Right cardiac atrium (tissue), 5 donors: ENCODE measurements at regions not wholly inside any gene's neighbourhood (a gene's known extent, or its start where the extent isn't known, plus 50 kb on each side); places are given as distances from the start of the nearest gene placed in this dataset.
A peak's percentile ranks its signal among the peaks of the same experiment; 100 is the strongest.

ENCODE experiments used
- ATAC-seq, 2 donors: fragments of 200-7000 bp; cut with Tn5 transposase; one replicate each; pipeline versions ENCODE4 v1.8.0 to v1.9.1; 2020; ENCODE audit warnings: moderate library complexity in 2 of 2, mild to moderate bottlenecking in 1 of 2
- DNase-seq, 3 donors: peaks; one replicate each; pipeline ENCODE4 v3.0.0-alpha.2; 2020
- H3K27ac ChIP-seq: one replicate; pipeline ENCODE4 v1.5.1; 2013; ENCODE audit warnings: mild to moderate bottlenecking, low read length, control low read depth, moderate library complexity
- H3K27me3 ChIP-seq: one replicate; pipeline ENCODE4 v1.6.1; 2013; ENCODE audit not compliant: control insufficient read depth, insufficient read depth
- H3K4me1 ChIP-seq: one replicate; pipeline ENCODE4 v1.6.1; 2013; ENCODE audit warnings: low read length; ENCODE audit not compliant: control insufficient read depth, insufficient read depth
- H3K4me3 ChIP-seq: one replicate; pipeline ENCODE4 v1.5.1; 2013; ENCODE audit warnings: low read length, control low read depth
- H3K9me3 ChIP-seq: one replicate; pipeline ENCODE4 v1.6.1; 2013; ENCODE audit warnings: low read length; ENCODE audit not compliant: control insufficient read depth
- WGBS: extraction: QIAGEN DNeasy Blood & Tissue Kit; methylation state at CpG from one replicate; pipeline ENCODE4 v1.1.7; 2013; 5-methylcytosine and 5-hydroxymethylcytosine counted together
- intact Hi-C, 4 donors: fragments of 100-400 bp; cut with DNase I; formaldehyde crosslinking; loops; one replicate each; pipeline versions ENCODE4 v1.11.0 to v1.14.0; 2022 to 2023
- donor health status: healthy with polysubstance abuse.
- donor health status: DM: no; HTN: yes; CAD: no.
- donor health status: DM: no; HTN: no; CAD: no.
- donor health status: DM: no; HTN: yes; CAD: no; lungs with severe emphysema.
- donor health status: DM: yes; HTN: yes; CAD: no.

DNA sequence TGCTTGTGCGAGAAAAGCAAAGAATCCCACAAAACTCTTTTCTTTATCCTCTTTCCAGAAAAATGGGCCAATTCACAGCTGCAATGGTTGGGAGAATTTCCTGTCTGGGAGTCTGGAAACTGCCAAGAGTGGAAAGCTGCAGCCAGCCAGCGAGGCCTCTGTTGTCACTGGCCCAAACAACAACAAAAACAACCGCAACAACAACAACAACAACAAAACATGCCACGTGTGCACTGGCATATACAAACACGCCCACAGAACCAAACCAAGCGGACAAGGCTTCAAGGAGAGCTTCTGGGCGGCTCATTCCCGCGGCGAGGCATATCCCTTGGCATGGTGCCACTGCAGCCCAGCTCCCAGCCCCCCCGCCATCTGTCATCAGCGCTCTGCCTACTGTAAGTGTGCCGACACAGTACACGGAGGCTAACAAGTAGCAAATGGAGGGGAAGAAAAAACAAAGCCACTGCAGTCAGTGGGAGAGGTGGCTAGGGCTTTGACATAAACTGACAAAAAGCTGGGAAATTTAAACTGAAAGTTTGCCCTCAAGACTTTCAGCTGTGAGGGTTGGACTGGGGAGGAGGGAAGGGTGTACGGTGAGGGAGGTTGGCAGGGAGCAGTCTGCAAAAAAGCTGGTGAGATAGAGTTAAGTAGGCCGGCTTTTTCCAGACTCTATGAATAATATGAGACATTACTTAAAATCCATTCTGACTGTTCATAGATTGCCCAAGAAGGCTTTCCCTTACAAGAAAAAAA lies 165.0 kb upstream of the ZNF462 start:
- 13% methylated on average over 16 of the region's 16 CpGs for WGBS
- Histone ChIP-seq H3K4me1 (no peaks in the 10 kb centered on the region), H3K27ac (peak overlapping the region; percentile 70), H3K4me3 (peak overlapping the region; percentile 55), H3K27me3 (no peaks in the 10 kb centered on the region), H3K9me3 (no peaks in the 10 kb centered on the region)
- ATAC-seq (peak; percentile 94 to 95), DNase-seq (peak; percentile 83 to 93 (median 92))
- intact Hi-C loops, result no loop called here

DNA sequence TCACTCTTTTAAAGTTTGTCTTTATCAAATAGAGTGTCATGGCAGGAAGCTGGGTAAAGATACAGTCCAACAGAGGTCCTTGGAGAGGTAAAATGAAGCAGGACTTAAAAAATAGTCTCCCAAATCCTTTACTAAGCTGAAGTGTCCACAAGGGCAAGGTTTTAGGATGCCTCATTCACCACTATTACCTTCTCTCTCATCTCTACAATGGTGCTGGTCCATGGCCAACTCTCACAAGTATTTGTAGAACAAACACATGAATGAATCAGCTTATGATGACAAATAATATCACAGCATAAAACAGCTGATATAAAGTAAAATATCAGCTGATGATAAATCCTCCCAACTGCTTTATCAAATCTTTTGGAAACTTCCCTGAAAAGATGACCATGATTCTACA lies 162.3 kb upstream of the ZNF462 start:
- intact Hi-C loops, result no loop called here
- DNase-seq (no peak), ATAC-seq (no peak)

GRCh38 chr9:106701611-106702010 lies 161.4 kb upstream of the ZNF462 start:
- Histone ChIP-seq H3K4me3 (no peak overlapping the region), H3K9me3 (no peaks in the 10 kb centered on the region), H3K27ac (no peak overlapping the region), H3K4me1 (no peaks in the 10 kb centered on the region), H3K27me3 (no peaks in the 10 kb centered on the region)
- 98% methylated on average over 1 of the region's 1 CpG for WGBS
- no peak for DNase-seq
- ATAC-seq, result no peak
- intact Hi-C loops, result no loop called here

More for the DNA sequence above, 162.3 kb upstream of the ZNF462 start:
- Histone ChIP-seq H3K9me3 (no peaks in the 10 kb centered on the region), H3K27me3 (no peaks in the 10 kb centered on the region), H3K4me1 (no peaks in the 10 kb centered on the region), H3K4me3 (no peak overlapping the region), H3K27ac (no peak overlapping the region)

DNA sequence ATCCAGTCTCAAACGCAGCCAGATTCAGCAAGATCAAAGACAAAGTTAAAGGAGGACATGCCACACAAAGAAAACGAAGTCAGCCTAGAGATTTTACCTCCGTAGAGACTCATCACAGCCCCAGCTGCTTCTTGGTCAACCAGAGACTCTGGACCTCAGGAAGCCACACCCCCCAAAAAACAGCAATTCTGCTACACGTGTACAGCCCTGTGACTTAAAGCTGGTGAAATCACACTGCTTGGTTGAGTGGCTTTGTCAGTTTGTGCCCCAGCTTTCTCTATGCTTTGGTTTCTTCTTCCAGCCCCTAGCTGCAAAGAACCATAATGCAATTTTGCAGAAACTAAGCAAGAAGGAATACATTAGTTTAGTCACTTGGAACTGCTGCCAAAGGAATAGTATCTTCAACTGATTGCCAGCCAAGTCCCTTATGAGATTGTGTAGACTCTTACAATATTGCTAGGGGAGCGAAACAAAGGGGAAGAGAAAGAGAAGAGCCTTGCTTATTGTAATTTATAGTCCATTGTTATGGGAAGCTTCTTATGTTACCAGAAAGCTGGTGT lies 158.8 kb upstream of the ZNF462 start:
- 80% methylated on average over 5 of the region's 5 CpGs for WGBS
- DNase-seq (no peak), ATAC-seq (no peak)
- H3K27me3 ChIP-seq, result no peaks in the 10 kb centered on the region
- no peak overlapping the region for H3K4me3 ChIP-seq
- H3K9me3 ChIP-seq, result no peaks in the 10 kb centered on the region
- H3K27ac ChIP-seq, result no peak overlapping the region
- no peaks in the 10 kb centered on the region for H3K4me1 ChIP-seq
- intact Hi-C loops, result no loop called here

DNA sequence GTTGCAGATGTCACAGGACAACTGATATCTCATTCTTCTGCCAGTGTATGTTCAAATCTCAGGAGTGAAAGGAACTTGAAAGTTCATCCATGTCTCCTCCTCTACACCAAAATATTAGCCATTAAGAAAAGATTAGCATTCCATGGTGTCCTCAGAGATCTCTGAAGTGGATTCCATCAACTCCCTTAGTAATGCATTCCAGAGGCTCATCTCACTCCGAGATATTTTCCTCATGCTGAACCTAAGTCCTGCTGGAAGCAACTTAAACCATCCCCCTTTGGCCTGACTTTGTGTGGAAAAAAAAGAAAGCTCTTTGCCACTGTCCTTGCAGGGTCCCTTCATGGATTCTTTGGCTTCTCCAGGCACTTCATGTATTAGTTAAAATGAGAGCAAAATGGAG lies 155.7 kb upstream of the ZNF462 start:
- WGBS, result 63% methylated on average over 1 of the region's 1 CpG
- no peaks in the 10 kb centered on the region for H3K27me3 ChIP-seq
- intact Hi-C loops, result no loop called here
- H3K4me3 ChIP-seq, result no peak overlapping the region
- H3K27ac ChIP-seq, result no peak overlapping the region
- DNase-seq (no peak), ATAC-seq (no peak)
- H3K4me1 ChIP-seq, result no peaks in the 10 kb centered on the region
- H3K9me3 ChIP-seq, result no peaks in the 10 kb centered on the region

DNA sequence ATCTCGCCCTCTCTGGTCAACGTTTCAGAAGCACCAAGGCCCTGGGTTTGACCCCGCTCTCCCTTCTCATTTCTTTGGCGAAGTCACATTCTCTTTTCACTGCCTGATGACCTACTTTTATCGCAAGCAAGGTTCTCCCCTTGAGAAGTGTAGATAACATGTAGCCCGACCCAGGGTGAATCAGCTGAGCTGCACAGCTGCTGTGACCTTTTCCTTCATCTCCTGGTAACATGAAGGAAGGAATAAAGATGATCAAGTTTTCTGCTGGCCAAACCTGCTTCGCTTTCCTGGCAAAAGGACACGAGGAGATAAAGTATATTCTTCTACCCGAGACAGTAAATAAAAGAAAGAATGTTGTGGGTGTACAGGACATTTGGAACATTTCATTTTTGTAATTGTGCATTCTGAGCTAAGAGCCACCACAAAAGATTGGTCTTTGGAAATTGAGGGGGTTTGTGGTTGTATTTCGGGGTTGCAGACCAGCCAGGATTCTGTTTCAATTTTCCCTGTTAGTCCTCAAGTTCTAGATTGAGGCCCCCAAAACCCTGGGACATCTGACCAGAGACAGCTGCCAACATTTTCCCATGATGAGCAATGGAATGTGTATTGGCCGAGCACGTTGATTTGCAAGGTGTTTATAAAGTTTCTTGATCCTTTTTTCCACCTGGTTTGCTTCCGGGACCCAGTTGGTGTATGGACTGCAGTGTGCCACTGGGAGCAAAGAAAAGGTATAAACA lies 155.1 kb upstream of the ZNF462 start:
- Histone ChIP-seq H3K4me3 (no peak overlapping the region), H3K27ac (peak overlapping the region; percentile 58), H3K9me3 (no peaks in the 10 kb centered on the region), H3K4me1 (no peaks in the 10 kb centered on the region), H3K27me3 (no peaks in the 10 kb centered on the region)
- intact Hi-C loops, result no loop called here
- DNase-seq, result peak in 2 of 3 donors; percentile 13 to 15
- 49% methylated on average over 13 of the region's 13 CpGs for WGBS
- ATAC-seq, result peak; percentile 60 to 74

GRCh38 chr9:106708475-106709146 lies 154.4 kb upstream of the ZNF462 start:
- 54% methylated on average over 3 of the region's 3 CpGs for WGBS

DNA sequence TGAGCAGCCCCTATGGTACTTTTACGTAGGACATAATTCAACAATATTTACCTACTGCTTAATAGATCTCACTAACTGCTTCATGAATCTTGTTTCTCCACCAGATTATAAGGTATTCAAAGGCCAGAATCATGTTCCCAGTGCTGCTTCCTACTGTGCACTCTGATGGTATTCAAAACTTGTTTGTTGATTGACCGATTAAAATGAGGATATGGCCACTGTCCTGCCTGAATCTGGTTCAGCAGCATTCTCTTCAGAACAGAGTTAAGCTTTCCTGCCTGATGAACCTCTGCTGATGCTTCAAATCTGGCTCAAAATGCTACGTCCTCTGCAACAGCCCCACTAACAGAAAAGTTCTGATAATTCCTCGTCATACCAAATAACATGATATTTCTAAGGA lies 150.7 kb upstream of the ZNF462 start:
- ATAC-seq, result no peak
- Histone ChIP-seq H3K27me3 (no peaks in the 10 kb centered on the region), H3K27ac (no peak overlapping the region), H3K9me3 (no peaks in the 10 kb centered on the region), H3K4me3 (no peak overlapping the region), H3K4me1 (no peaks in the 10 kb centered on the region)
- intact Hi-C loops, result no loop called here
- DNase-seq, result no peak
- 96% methylated on average over 4 of the region's 4 CpGs for WGBS

More at GRCh38 chr9:106708475-106709146, 154.4 kb upstream of the ZNF462 start:
- Histone ChIP-seq H3K27me3 (no peaks in the 10 kb centered on the region), H3K4me1 (no peaks in the 10 kb centered on the region), H3K27ac (no peak overlapping the region), H3K4me3 (no peak overlapping the region), H3K9me3 (no peaks in the 10 kb centered on the region)
- intact Hi-C loops, result no loop called here
- ATAC-seq (peak; percentile 51 to 59), DNase-seq (no peak)

GRCh38 chr9:106713206-106713605 lies 149.8 kb upstream of the ZNF462 start:
- H3K4me3 ChIP-seq, result no peak overlapping the region
- no peaks in the 10 kb centered on the region for H3K4me1 ChIP-seq
- no peaks in the 10 kb centered on the region for H3K27me3 ChIP-seq
- intact Hi-C loops, result no loop called here
- no peak for DNase-seq
- H3K9me3 ChIP-seq, result no peaks in the 10 kb centered on the region
- ATAC-seq, result no peak
- WGBS, result 91% methylated on average over 3 of the region's 3 CpGs
- H3K27ac ChIP-seq, result no peak overlapping the region

- no peaks in the 10 kb centered on the region for H3K9me3 ChIP-seq
- H3K27me3 ChIP-seq, result no peaks in the 10 kb centered on the region
- intact Hi-C loops, result no loop called here
- H3K27ac ChIP-seq, result no peak overlapping the region
- H3K4me1 ChIP-seq, result no peaks in the 10 kb centered on the region
- ATAC-seq (no peak), DNase-seq (no peak)
- WGBS, result 32% methylated on average over 1 of the region's 1 CpG
- no peak overlapping the region for H3K4me3 ChIP-seq
These were observed 146.1 kb upstream of the ZNF462 start for GRCh38 chr9:106716820-106717219.

GRCh38 chr9:106717686-106718085 lies 145.3 kb upstream of the ZNF462 start:
- Histone ChIP-seq H3K4me3 (no peak overlapping the region), H3K9me3 (no peaks in the 10 kb centered on the region), H3K4me1 (no peaks in the 10 kb centered on the region), H3K27ac (no peak overlapping the region), H3K27me3 (no peaks in the 10 kb centered on the region)
- ATAC-seq, result no peak
- intact Hi-C loops, result no loop called here
- 53% methylated on average over 2 of the region's 2 CpGs for WGBS
- DNase-seq, result no peak
